HepG2 (cell line): ENCODE measurements at regions not wholly inside any gene's neighbourhood (a gene's known extent, or its start where the extent isn't known, plus 50 kb on each side); places are given as distances from the start of the nearest gene placed in this dataset.

Experiments
- ATAC-seq: fragments of 200-7000 bp; cut with Tn5 transposase; 3 replicates; pipeline ENCODE4 v1.9.1; 2020; ENCODE audit warnings: mild to moderate bottlenecking, moderate library complexity
- BruUV-seq: library from RNA; stranded (reverse); fragments of 400-500 nt; replicated peaks from 2 replicates; lab custom pipeline; 2021; lab: Mats Ljungman, UMichigan
- CTCF ChIA-PET: fragments of 300-600 bp; formaldehyde crosslinking; extraction: SDS; loops from one replicate; lab custom pipeline; 2021; ENCODE audit warnings: low total read pairs, inconsistent platforms, low intra/inter-chr PET ratio; lab: Yijun Ruan, JAX
- POLR2A ChIA-PET: fragments of 350-600 bp; sonication (Branson Sonifier 250); formaldehyde crosslinking; loops from one replicate; lab custom pipeline; 2020; ENCODE audit warnings: antibody characterized with exemption, inconsistent platforms; lab: Yijun Ruan, JAX
- DNase-seq: peaks from one replicate; pipeline ENCODE4 v3.0.0-alpha.2; 2015; ENCODE audit warnings: low spot score
- FAIRE-seq: peaks from 3 replicates; lab custom pipeline; 2011; peaks lifted over from hg19 to GRCh38; lab: Jason Lieb, UNC
- H2AFZ ChIP-seq: one replicate; pipeline ENCODE4 v1.6.1; 2011; ENCODE audit warnings: low read length, inconsistent platforms
- H3K27ac ChIP-seq: fragments of 300-600 bp; 3 replicates; pipeline ENCODE4 v1.8.0; 2011; ENCODE audit warnings: mixed run types, mild to moderate bottlenecking, mixed read lengths, low read length, inconsistent platforms; ENCODE audit not compliant: insufficient read depth; ENCODE audit errors: extremely low read length
- H3K27me3 ChIP-seq, 2 experiments: fragments of 200-600 bp in 1 of 2; 2 replicates in 1 of 2; 3 replicates in 1 of 2; pipeline versions ENCODE4 v1.6.0 to v1.8.0; 2011; ENCODE audit warnings: low read length in 2 of 2, mild to moderate bottlenecking in 2 of 2, moderate library complexity in 2 of 2, inconsistent platforms in 1 of 2; ENCODE audit not compliant: insufficient read depth in 2 of 2, control insufficient read depth in 1 of 2
- H3K36me3 ChIP-seq, 2 experiments: fragments of 200-600 bp in 1 of 2; replicated peaks in 1 of 2; 2 replicates in 1 of 2; 3 replicates in 1 of 2; pipeline versions ENCODE4 v1.5.1 to v1.8.0; 2011; ENCODE audit warnings: low read length in 2 of 2, inconsistent platforms in 1 of 2; ENCODE audit not compliant: insufficient read depth in 2 of 2, control insufficient read depth in 1 of 2
- H3K4me1 ChIP-seq: 2 replicates; pipeline ENCODE4 v1.5.1; 2012; ENCODE audit warnings: low read length, inconsistent platforms; ENCODE audit not compliant: insufficient read depth
- H3K4me2 ChIP-seq: 2 replicates; pipeline ENCODE4 v1.6.0; 2011; ENCODE audit warnings: low read depth, low read length, inconsistent platforms
- H3K4me3 ChIP-seq, 3 experiments: fragments of 200-600 bp in 1 of 3; sonication (generic), shearing (Covaris generic) in 1 of 3; replicated peaks in 1 of 3; 2 replicates each; pipeline ENCODE4 v1.5.1; 2011 to 2016; ENCODE audit warnings: low read length in 3 of 3, inconsistent platforms in 2 of 3, low read depth in 2 of 3, mild to moderate bottlenecking in 2 of 3, control low read depth in 1 of 3, mixed read lengths in 1 of 3; ENCODE audit not compliant: insufficient read depth in 1 of 3
- H3K79me2 ChIP-seq: one replicate; pipeline ENCODE4 v1.6.1; 2011; ENCODE audit warnings: low read length, inconsistent platforms; ENCODE audit not compliant: insufficient read depth
- H3K9ac ChIP-seq: 2 replicates; pipeline ENCODE4 v1.6.0; 2011; ENCODE audit warnings: mild to moderate bottlenecking, low read depth, low read length, inconsistent platforms; ENCODE audit not compliant: insufficient read depth
- H3K9me3 ChIP-seq: 2 replicates; pipeline ENCODE4 v1.5.1; 2012; ENCODE audit warnings: mild to moderate bottlenecking, low read length
- H4K20me1 ChIP-seq: 2 replicates; pipeline ENCODE4 v1.6.0; 2011; ENCODE audit warnings: inconsistent platforms, mild to moderate bottlenecking, low read length, moderate library complexity; ENCODE audit not compliant: insufficient read depth
- NFYB ChIP-seq: sonication (generic); formaldehyde crosslinking; IDR thresholded peaks from 2 replicates; pipeline ENCODE4 v1.4.0; 2020; ENCODE audit warnings: missing genetic modification reagents
- PHF21A ChIP-seq: sonication (generic); formaldehyde crosslinking; IDR thresholded peaks from 2 replicates; pipeline ENCODE4 v1.5.0; 2020; ENCODE audit warnings: mild to moderate bottlenecking, missing genetic modification reagents
- RBAK ChIP-seq: sonication (generic); formaldehyde crosslinking; IDR thresholded peaks from 2 replicates; pipeline ENCODE4 v1.5.1; 2020; ENCODE audit warnings: mild to moderate bottlenecking, missing genetic modification reagents
- USF2 ChIP-seq, 2 experiments: sonication (generic) in 1 of 2; formaldehyde crosslinking in 1 of 2; IDR thresholded peaks; 2 replicates each; pipeline versions ENCODE4 v1.5.1 to v1.6.1; 2011 to 2020; ENCODE audit warnings: borderline replicate concordance in 1 of 2, low read depth in 1 of 2, low read length in 1 of 2, mild to moderate bottlenecking in 1 of 2, missing genetic modification reagents in 1 of 2, moderate library complexity in 1 of 2
- ZNF275 ChIP-seq: sonication (generic); formaldehyde crosslinking; IDR thresholded peaks from 2 replicates; pipeline ENCODE4 v1.8.0; 2022; ENCODE audit warnings: missing genetic modification reagents, mild to moderate bottlenecking, inconsistent platforms, borderline replicate concordance
- ZNF280D ChIP-seq: sonication (generic); formaldehyde crosslinking; IDR thresholded peaks from 2 replicates; pipeline ENCODE4 v1.5.1; 2020; ENCODE audit warnings: mild to moderate bottlenecking, missing genetic modification reagents
- ZNF44 ChIP-seq: sonication (generic); formaldehyde crosslinking; IDR thresholded peaks from 2 replicates; pipeline ENCODE4 v1.5.1; 2020; ENCODE audit warnings: mild to moderate bottlenecking, missing genetic modification reagents
- ZNF468 ChIP-seq: sonication (generic); formaldehyde crosslinking; IDR thresholded peaks from 2 replicates; pipeline ENCODE4 v1.8.0; 2022; ENCODE audit warnings: mild to moderate bottlenecking, moderate library complexity, missing genetic modification reagents
- ZSCAN9 ChIP-seq: IDR thresholded peaks from 2 replicates; pipeline ENCODE4 v1.6.1; 2016; ENCODE audit warnings: borderline replicate concordance
- WGBS: methylation state at CpG from one replicate; pipeline ENCODE4 v1.1.6; 2017; ENCODE audit warnings: low lambda C conversion rate; 5-methylcytosine and 5-hydroxymethylcytosine counted together
- in situ Hi-C: cut with HindIII; loops from 2 replicates; pipeline ENCODE4 v1.10.0; 2017; ENCODE audit warnings: low pct_unique_long_range_greater_than_20kb; ENCODE audit not compliant: extremely low pct_ligation_motif_present
- intact Hi-C: fragments of 100-400 bp; cut with micrococcal nuclease; formaldehyde crosslinking; loops from one replicate; pipeline ENCODE4 v1.10.0; 2022; ENCODE audit not compliant: unreplicated experiment

- no peak for TF ChIP-seq ZNF468 (CRISPR knock-in tag)
Measured at GRCh38 chr6:100132005-100132404, 138.0 kb upstream of the MCHR2 start (continued).

- no peaks in the 10 kb centered on the region for H3K79me2 ChIP-seq
- no peak overlapping the region for H3K4me3 ChIP-seq
- FAIRE-seq (no peak), ATAC-seq (no peak), DNase-seq (no peak)
- 0% methylated on average over 1 of the region's 1 CpG for WGBS
- H3K9ac ChIP-seq, result no peak overlapping the region
- no peak for TF ChIP-seq ZNF280D (CRISPR knock-in tag)
- in situ Hi-C loops (no loop called here), intact Hi-C loops (no loop called here)
- H3K4me2 ChIP-seq, result no peak overlapping the region
- no TSS peak for BruUV-seq
- ChIA-PET CTCF (no interaction called here), POLR2A (no interaction called here)
- H3K36me3 ChIP-seq, result no peaks in the 10 kb centered on the region
- H3K9me3 ChIP-seq, result no peaks in the 10 kb centered on the region
- H3K4me1 ChIP-seq, result no peaks in the 10 kb centered on the region
- H3K27me3 ChIP-seq, result no peaks in the 10 kb centered on the region
- H2AFZ ChIP-seq, result no peak overlapping the region
- H3K27ac ChIP-seq, result no peak overlapping the region
- H4K20me1 ChIP-seq, result no peaks in the 10 kb centered on the region
Measured at GRCh38 chr6:100130630-100131029, 136.6 kb upstream of the MCHR2 start.

- ChIA-PET CTCF (no interaction called here), POLR2A (no interaction called here)
- WGBS, result 1% methylated on average over 6 of the region's 6 CpGs
- no peak overlapping the region for H2AFZ ChIP-seq
- H3K4me2 ChIP-seq, result no peak overlapping the region
- H3K9ac ChIP-seq, result no peak overlapping the region
- no peak overlapping the region for H3K27ac ChIP-seq
- no peaks in the 10 kb centered on the region for H3K79me2 ChIP-seq
- no peaks in the 10 kb centered on the region for H4K20me1 ChIP-seq
- H3K4me1 ChIP-seq, result no peaks in the 10 kb centered on the region
- H3K4me3 ChIP-seq, result no peak overlapping the region
- no peaks in the 10 kb centered on the region for H3K36me3 ChIP-seq
- in situ Hi-C loops, result no loop called here
- ATAC-seq (no peak), DNase-seq (no peak), FAIRE-seq (no peak)
- BruUV-seq, result no TSS peak
- intact Hi-C loops, result no loop called here
- no peaks in the 10 kb centered on the region for H3K9me3 ChIP-seq
- H3K27me3 ChIP-seq, result no peaks in the 10 kb centered on the region
- TF ChIP-seq ZNF44 (CRISPR knock-in tag) (no peak), NFYB (no peak), USF2 (IDR thresholded peaks at IDR 0.05; ENCODE audit: low read depth, low read length) (no peak), USF2 (CRISPR knock-in tag; IDR thresholded peaks at IDR 0.05; ENCODE audit: borderline replicate concordance) (no peak), ZSCAN9 (CRISPR knock-in tag) (no peak), RBAK (CRISPR knock-in tag) (no peak), PHF21A (CRISPR knock-in tag) (no peak), ZNF275 (no peak)
Measured at GRCh38 chr6:100126790-100127484, 132.9 kb upstream of the MCHR2 start.
